Immature natural killer cell (primary cell): ENCODE measurements at regions not wholly inside any gene's neighbourhood (a gene's known extent, or its start where the extent isn't known, plus 50 kb on each side); places are given as distances from the start of the nearest gene placed in this dataset.
"Not testable (repeated sequence)": the region's sequence is repeated elsewhere in the genome, so short reads cannot be mapped to it uniquely, and the experiment has no call there.

ENCODE experiments used
- DNase-seq, 3 donors: peaks; one replicate each; pipeline ENCODE4 v3.0.0; 2022; ENCODE audit warnings: mixed read lengths in 1 of 3
- H3K27ac Mint-ChIP-seq, 6 donors: one replicate each; pipeline ENCODE4 v1.8.0; 2020; ENCODE audit warnings: mixed read lengths in 6 of 6, mild to moderate bottlenecking in 5 of 6, inconsistent platforms in 4 of 6, moderate library complexity in 3 of 6
- H3K27me3 Mint-ChIP-seq, 3 donors: one replicate each; pipeline ENCODE4 v1.8.0; 2020 to 2021; ENCODE audit warnings: low read depth in 3 of 3, mild to moderate bottlenecking in 3 of 3, mixed read lengths in 3 of 3, moderate library complexity in 3 of 3, inconsistent platforms in 1 of 3
- H3K36me3 Mint-ChIP-seq, 3 donors: one replicate each; pipeline ENCODE4 v1.8.0; 2020; ENCODE audit warnings: mixed read lengths in 3 of 3, inconsistent platforms in 2 of 3, mild to moderate bottlenecking in 2 of 3
- H3K4me1 Mint-ChIP-seq, 2 donors: one replicate each; pipeline ENCODE4 v1.8.0; 2020; ENCODE audit warnings: inconsistent platforms in 2 of 2, mild to moderate bottlenecking in 2 of 2, mixed read lengths in 2 of 2, moderate library complexity in 1 of 2
- H3K4me3 Mint-ChIP-seq, 5 donors: one replicate each; pipeline ENCODE4 v1.8.0; 2020; ENCODE audit warnings: mild to moderate bottlenecking in 5 of 5, mixed read lengths in 5 of 5, inconsistent platforms in 3 of 5, moderate library complexity in 3 of 5
- H3K9me3 Mint-ChIP-seq, 6 donors: one replicate each; pipeline ENCODE4 v1.8.0; 2020; ENCODE audit warnings: mild to moderate bottlenecking in 6 of 6, mixed read lengths in 6 of 6, inconsistent platforms in 4 of 6, moderate library complexity in 3 of 6

- Mint-ChIP-seq H3K27me3 (peaks cover 0 to 9% (median 3%) of the 10 kb centered on the region in 3 donors), H3K27ac (no peak overlapping the region), H3K9me3 (no peaks in the 10 kb centered on the region)
These were observed 75.3 kb downstream of the TMEM167A start for GRCh38 chr5:83001796-83002381.

DNA sequence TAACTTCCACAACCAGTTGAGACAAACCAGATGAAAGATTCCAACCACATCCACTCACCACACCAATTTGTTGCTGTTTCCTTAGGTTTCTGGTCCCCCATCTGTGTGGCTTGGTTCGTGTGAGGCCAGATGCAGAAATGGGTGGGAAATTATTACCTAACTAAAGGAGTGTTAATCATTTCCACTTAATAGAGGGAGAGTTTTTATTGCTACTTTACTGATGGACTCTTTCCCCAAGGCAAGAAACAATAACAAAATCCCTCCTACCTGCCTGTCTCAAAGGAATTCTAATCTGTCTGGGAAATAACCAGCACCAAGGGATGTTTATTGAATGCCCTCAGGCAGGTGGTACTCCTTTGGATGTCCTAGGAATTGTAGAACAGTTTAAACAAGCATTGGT is 76.3 kb downstream of the TMEM167A start:
- no peak overlapping the region for H3K27ac Mint-ChIP-seq
- no peak overlapping the region for H3K4me3 Mint-ChIP-seq
- no peaks in the 10 kb centered on the region for H3K36me3 Mint-ChIP-seq
- H3K27me3 Mint-ChIP-seq: peaks cover 0 to 6% (median 3%) of the 10 kb centered on the region in 3 donors
- no peaks in the 10 kb centered on the region for H3K4me1 Mint-ChIP-seq
- H3K9me3 Mint-ChIP-seq: no peaks in the 10 kb centered on the region
- DNase-seq: no peak

More at GRCh38 chr5:83001796-83002381, 75.3 kb downstream of the TMEM167A start:
- Mint-ChIP-seq H3K36me3 (no peaks in the 10 kb centered on the region), H3K4me3 (no peak overlapping the region), H3K4me1 (no peaks in the 10 kb centered on the region)
- no peak for DNase-seq

DNA sequence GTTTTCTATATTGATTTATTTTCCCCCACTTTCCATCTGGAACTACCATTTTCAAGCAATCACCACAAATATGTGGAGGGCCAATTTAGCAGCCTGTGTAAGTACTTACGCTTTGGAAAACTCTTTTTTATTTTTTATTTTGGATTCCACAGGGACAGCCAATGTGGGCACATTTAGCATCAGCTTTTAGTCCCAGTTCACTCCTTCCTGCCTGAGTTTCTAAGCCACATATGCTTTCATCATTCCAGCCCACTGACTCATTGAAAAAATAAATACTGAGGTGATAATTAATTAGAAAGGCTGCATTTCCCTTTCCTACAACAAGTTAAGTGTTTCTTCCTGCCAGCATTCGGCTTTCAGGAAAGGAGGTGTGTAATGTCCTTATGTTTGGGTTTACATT is 76.8 kb downstream of the TMEM167A start:
- H3K27ac Mint-ChIP-seq: no peak overlapping the region
- no peaks in the 10 kb centered on the region for H3K4me1 Mint-ChIP-seq
- H3K4me3 Mint-ChIP-seq: no peak overlapping the region
- no peaks in the 10 kb centered on the region for H3K9me3 Mint-ChIP-seq
- no peaks in the 10 kb centered on the region for H3K36me3 Mint-ChIP-seq
- H3K27me3 Mint-ChIP-seq: peaks cover 0 to 5% (median 3%) of the 10 kb centered on the region in 3 donors
- no peak for DNase-seq

GRCh38 chr5:82993416-82993815 is 83.8 kb downstream of the TMEM167A start:
- peaks cover 0 to 2% (median 0%) of the 10 kb centered on the region in 3 donors for H3K27me3 Mint-ChIP-seq
- peaks cover 0 to 4% (median 0%) of the 10 kb centered on the region in 6 donors for H3K9me3 Mint-ChIP-seq
- no peaks in the 10 kb centered on the region for H3K36me3 Mint-ChIP-seq
- H3K4me3 Mint-ChIP-seq: no peak overlapping the region
- H3K4me1 Mint-ChIP-seq: no peaks in the 10 kb centered on the region
- DNase-seq: no peak
- H3K27ac Mint-ChIP-seq: no peak overlapping the region

DNA sequence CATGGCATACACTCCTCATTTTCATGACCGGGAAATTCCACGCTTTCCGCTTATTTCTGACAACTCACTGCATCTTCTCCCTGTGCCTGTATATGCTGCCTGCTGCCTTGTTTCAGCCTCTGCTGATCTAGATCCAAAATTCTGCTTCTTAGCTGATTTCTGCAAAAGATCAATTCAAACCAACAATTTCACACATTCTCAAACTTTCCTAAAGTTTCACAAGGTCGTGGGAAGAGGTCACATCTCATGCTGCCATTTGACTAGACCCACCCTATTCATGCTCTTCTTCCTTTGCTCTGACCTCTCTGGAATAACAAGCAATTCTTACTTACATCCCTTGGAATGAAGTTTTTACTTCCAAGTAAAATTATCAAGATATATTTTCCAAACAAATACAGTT is 84.5 kb downstream of the TMEM167A start:
- DNase-seq: no peak
- H3K36me3 Mint-ChIP-seq: no peaks in the 10 kb centered on the region
- no peaks in the 10 kb centered on the region for H3K4me1 Mint-ChIP-seq
- peaks cover 0 to 2% (median 0%) of the 10 kb centered on the region in 3 donors for H3K27me3 Mint-ChIP-seq
- no peak overlapping the region for H3K27ac Mint-ChIP-seq
- no peak overlapping the region for H3K4me3 Mint-ChIP-seq
- peaks cover 0 to 6% (median 0%) of the 10 kb centered on the region in 6 donors for H3K9me3 Mint-ChIP-seq

DNA sequence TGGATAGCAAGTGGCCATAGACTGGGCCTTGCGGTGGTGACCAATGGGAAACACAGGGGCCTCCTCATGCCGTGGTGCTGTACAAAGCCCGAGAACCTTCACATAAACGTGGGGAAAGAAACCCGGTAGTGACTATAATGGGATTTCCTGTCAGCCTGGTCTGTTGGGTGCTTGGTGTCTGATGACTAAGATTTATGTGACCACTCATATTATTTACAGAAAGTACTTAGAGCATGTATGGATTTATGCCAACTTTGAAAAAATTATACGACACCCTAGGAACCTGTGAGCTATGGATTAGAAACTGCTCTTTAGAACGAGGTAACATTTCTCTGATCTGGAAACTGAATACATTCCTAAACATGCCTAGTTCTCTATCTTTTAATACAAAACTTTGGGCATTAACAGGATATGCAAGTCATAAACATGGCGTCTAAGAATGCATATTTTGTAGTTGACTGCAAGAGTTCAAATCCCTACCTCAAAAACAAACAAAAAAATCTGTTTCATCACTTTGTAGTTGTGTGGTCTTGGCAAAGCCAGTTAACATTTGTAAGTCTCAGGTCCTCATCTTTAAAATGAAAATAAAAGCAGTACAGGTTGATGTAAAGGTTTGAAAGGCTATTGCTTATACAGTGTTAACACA is 85.4 kb downstream of the TMEM167A start:
- Mint-ChIP-seq H3K4me3 (no peak overlapping the region), H3K27ac (no peak overlapping the region), H3K27me3 (peaks cover 0 to 2% (median 0%) of the 10 kb centered on the region in 3 donors), H3K36me3 (no peaks in the 10 kb centered on the region), H3K9me3 (peaks cover 0 to 6% (median 0%) of the 10 kb centered on the region in 6 donors), H3K4me1 (no peaks in the 10 kb centered on the region)
- DNase-seq: no peak

DNA sequence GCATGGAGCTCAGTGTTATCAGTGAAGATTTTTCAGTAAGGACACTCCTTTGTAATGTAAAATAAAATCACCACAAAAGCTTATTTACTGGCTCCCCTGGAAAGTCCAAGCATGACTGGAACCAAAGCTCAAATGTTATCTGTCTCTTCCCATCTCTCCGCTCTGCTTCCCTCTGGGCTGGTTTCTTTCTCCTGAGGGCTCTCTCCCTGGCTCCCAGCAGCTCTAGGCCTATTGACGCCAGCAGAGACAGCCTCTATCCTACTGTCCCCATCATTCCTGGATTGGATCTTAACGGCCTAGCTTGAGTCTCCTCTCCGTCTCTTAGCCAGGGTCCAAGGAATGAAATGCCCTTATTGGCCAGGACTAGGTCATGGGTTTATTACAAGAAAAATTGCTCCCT is 86.1 kb downstream of the TMEM167A start:
- H3K27me3 Mint-ChIP-seq: peaks cover 0 to 2% (median 0%) of the 10 kb centered on the region in 3 donors
- DNase-seq: no peak
- no peaks in the 10 kb centered on the region for H3K4me1 Mint-ChIP-seq
- H3K36me3 Mint-ChIP-seq: no peaks in the 10 kb centered on the region
- H3K27ac Mint-ChIP-seq: no peak overlapping the region
- H3K4me3 Mint-ChIP-seq: no peak overlapping the region
- peaks cover 0 to 6% (median 0%) of the 10 kb centered on the region in 6 donors for H3K9me3 Mint-ChIP-seq

DNA sequence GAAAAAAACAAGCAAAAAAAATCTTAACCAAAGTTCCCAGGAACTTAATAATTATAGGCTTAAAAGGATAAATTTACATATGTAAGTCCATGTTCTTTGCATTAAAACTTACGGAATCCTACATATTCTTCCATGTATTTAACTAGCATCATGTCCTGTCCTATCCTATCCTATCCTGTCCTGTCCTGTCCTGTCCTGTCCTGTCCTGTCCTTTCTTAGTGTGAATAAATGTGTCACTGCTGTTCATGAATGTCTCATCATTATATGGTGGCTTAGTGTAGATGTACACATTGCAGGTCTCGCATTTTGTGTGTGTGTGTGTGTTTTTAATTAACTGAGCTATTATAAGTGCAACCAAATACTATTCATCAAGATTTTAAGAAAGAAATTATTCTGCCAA is 90.0 kb downstream of the TMEM167A start:
- peaks cover 0 to 2% (median 0%) of the 10 kb centered on the region in 3 donors for H3K27me3 Mint-ChIP-seq
- H3K9me3 Mint-ChIP-seq: peaks cover 0 to 6% (median 0%) of the 10 kb centered on the region in 6 donors
- H3K27ac Mint-ChIP-seq: no peak overlapping the region
- H3K4me3 Mint-ChIP-seq: no peak overlapping the region
- H3K4me1 Mint-ChIP-seq: no peaks in the 10 kb centered on the region
- DNase-seq: no peak
- no peaks in the 10 kb centered on the region for H3K36me3 Mint-ChIP-seq

DNA sequence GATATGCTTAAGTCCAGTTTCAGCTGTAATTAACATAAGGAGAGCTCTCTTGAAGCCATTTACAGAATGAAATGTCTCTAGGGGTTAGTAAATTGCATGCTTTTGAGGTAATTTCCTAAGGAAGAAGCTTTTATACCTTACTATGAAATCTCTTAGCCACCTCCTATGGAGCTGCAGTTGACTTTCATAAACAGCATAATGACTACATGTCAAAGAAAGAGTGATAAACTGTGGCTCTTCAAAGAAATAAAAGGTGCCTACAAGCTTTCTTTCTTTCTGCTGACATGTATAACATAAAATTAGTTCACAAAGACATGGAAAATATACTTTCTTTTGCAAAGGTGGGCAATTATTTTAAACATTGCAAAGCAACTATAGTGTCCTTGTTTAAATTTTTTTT is 90.8 kb downstream of the TMEM167A start:
- Mint-ChIP-seq H3K9me3 (peaks cover 0 to 9% (median 0%) of the 10 kb centered on the region in 6 donors), H3K27me3 (peaks cover 0 to 2% (median 0%) of the 10 kb centered on the region in 3 donors), H3K4me3 (no peak overlapping the region), H3K36me3 (no peaks in the 10 kb centered on the region), H3K4me1 (no peaks in the 10 kb centered on the region), H3K27ac (no peak overlapping the region)
- DNase-seq: no peak

GRCh38 chr5:82985763-82986162 is 91.4 kb downstream of the TMEM167A start:
- Mint-ChIP-seq H3K4me1 (no peaks in the 10 kb centered on the region), H3K9me3 (peaks cover 0 to 11% (median 0%) of the 10 kb centered on the region in 6 donors), H3K27me3 (no peaks in the 10 kb centered on the region), H3K36me3 (no peaks in the 10 kb centered on the region), H3K4me3 (no peak overlapping the region), H3K27ac (no peak overlapping the region)
- DNase-seq: no peak

DNA sequence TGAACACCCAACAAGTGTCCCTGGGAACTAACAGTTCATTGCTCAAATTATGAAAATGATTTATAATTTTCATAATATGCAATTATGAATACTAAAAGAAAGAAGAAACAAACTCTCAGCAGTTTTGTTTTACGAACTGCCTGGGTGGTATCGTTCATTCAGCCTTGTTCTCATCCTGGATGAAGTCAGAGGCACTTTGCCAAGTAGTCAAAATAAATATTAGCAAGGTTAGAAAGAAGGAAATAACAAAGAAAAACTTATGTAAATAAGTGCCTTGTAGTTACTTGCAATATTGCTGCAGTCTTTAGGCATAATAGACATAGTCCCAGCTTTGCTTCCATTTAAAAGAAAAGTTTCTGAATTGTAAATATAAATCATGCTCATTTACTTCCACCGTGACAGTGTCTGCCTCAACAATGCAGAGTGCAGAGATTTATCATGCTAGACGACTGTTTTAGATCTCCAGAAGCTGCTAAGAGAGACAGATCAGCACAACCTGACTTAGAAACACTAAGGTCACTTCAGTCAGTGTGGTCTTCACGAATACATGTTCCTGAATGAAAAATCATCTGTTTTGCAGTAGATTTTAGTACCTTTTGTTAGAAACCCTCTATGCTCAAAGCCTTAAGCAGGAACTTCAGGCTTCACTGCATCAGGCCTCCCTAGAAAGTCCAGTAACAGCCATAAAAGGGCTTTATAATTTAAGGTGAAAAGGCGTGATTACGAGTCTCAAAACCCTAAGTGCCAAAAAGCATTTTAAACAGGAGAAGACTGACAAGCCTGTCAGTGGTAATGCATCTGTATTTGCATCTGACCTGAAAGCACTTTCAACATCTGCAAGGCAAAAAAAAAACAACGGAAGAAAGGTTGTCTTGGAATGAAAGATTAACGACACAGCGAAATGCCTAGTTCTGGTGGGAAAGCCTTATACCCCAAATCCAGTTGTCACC is 92.1 kb downstream of the TMEM167A start:
- Mint-ChIP-seq H3K36me3 (no peaks in the 10 kb centered on the region), H3K27me3 (no peaks in the 10 kb centered on the region), H3K4me1 (no peaks in the 10 kb centered on the region), H3K4me3 (no peak overlapping the region), H3K9me3 (peaks cover 0 to 11% (median 0%) of the 10 kb centered on the region in 6 donors), H3K27ac (no peak overlapping the region)
- no peak for DNase-seq

GRCh38 chr5:82982846-82983245 is 94.3 kb downstream of the TMEM167A start:
- no peaks in the 10 kb centered on the region for H3K4me1 Mint-ChIP-seq
- H3K4me3 Mint-ChIP-seq: no peak overlapping the region
- H3K9me3 Mint-ChIP-seq: peaks cover 0 to 7% (median 2%) of the 10 kb centered on the region in 6 donors
- peaks cover 0 to 3% (median 0%) of the 10 kb centered on the region in 3 donors for H3K27me3 Mint-ChIP-seq
- DNase-seq: no peak
- H3K36me3 Mint-ChIP-seq: no peaks in the 10 kb centered on the region
- H3K27ac Mint-ChIP-seq: no peak overlapping the region

GRCh38 chr5:82976887-82977286 is 100.3 kb downstream of the TMEM167A start:
- DNase-seq, H3K27ac Mint-ChIP-seq, H3K4me3 Mint-ChIP-seq, H3K4me1 Mint-ChIP-seq, H3K27me3 Mint-ChIP-seq: not testable (repeated sequence)
- Mint-ChIP-seq H3K9me3 (peaks cover 16 to 34% (median 25%) of the 10 kb centered on the region in 6 donors), H3K36me3 (peaks cover 0 to 12% (median 0%) of the 10 kb centered on the region in 3 donors)

DNA sequence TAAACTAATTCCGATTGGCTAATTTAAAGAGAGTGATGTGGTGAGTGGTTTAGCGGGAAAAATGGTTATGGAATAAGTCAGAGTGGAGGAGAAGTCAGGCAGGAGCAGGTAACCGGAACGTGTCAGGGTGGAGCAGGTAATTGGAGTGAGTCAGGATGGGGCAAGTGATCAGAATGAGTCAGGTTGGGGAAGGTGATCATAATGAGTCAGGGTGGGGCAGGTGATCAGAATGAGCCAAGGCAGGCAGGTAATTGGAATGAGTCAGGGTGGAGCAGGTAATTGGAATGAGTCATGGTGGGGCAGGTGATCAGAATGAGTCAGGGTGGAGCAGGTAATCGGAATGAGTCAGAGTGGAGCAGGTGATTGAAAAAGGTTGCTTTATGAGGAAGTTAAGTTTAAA is 101.4 kb downstream of the TMEM167A start:
- Mint-ChIP-seq H3K27me3 (peaks cover 0 to 6% (median 2%) of the 10 kb centered on the region in 3 donors), H3K36me3 (peaks cover 0 to 12% (median 0%) of the 10 kb centered on the region in 3 donors), H3K4me1 (no peaks in the 10 kb centered on the region), H3K4me3 (no peak overlapping the region), H3K27ac (no peak overlapping the region), H3K9me3 (peaks cover 16 to 29% (median 25%) of the 10 kb centered on the region in 6 donors)
- no peak for DNase-seq
